Right lobe of liver (tissue), 6 donors: ENCODE measurements at regions not wholly inside any gene's neighbourhood (a gene's known extent, or its start where the extent isn't known, plus 50 kb on each side); places are given as distances from the start of the nearest gene placed in this dataset.

Experiments
- ATAC-seq, 4 donors: fragments of 200-7000 bp; cut with Tn5 transposase; one replicate each; pipeline ENCODE4 v1.9.1; 2020; ENCODE audit warnings: mild to moderate bottlenecking in 4 of 4, moderate library complexity in 4 of 4
- DNase-seq, 3 donors: peaks; one replicate each; pipeline ENCODE4 v3.0.0-alpha.2; 2020
- H3K27ac ChIP-seq, 3 donors: fragments of 200-600 bp; one replicate each; pipeline ENCODE4 v1.8.0; 2022
- H3K27me3 ChIP-seq, 2 donors: fragments of 200-600 bp; one replicate each; pipeline ENCODE4 v1.8.0; 2022
- H3K36me3 ChIP-seq, 4 donors: fragments of 200-600 bp; sonication (generic) in 1 of 4; one replicate each; pipeline versions ENCODE4 v1.5.1 to v1.8.0; 2017 to 2022; ENCODE audit warnings: control low read depth in 1 of 4
- H3K4me1 ChIP-seq, 4 donors: fragments of 200-600 bp; sonication (generic) in 1 of 4; one replicate each; pipeline versions ENCODE4 v1.5.1 to v1.8.0; 2017 to 2022; ENCODE audit warnings: control low read depth in 1 of 4
- H3K4me3 ChIP-seq, 3 donors: fragments of 200-600 bp; one replicate each; pipeline ENCODE4 v1.8.0; 2022
- H3K9me3 ChIP-seq, 4 donors: fragments of 200-600 bp; sonication (generic) in 1 of 4; one replicate each; pipeline versions ENCODE4 v1.5.1 to v1.8.0; 2017 to 2022; ENCODE audit warnings: control low read depth in 1 of 4
- POLR2A ChIP-seq: fragments of 450-650 bp; IDR thresholded peaks from one replicate; pipeline ENCODE4 v1.6.1; 2017; ENCODE audit warnings: antibody characterized with exemption, mild to moderate bottlenecking
- WGBS: methylation state at CpG from one replicate; pipeline ENCODE4 v1.1.6; 2018; ENCODE audit warnings: low coverage, low lambda C conversion rate; ENCODE audit not compliant: insufficient coverage; ENCODE audit errors: missing lambda C conversion rate; 5-methylcytosine and 5-hydroxymethylcytosine counted together
- intact Hi-C, 2 donors: fragments of 100-400 bp; cut with DNase I; formaldehyde crosslinking; loops; one replicate each; pipeline versions ENCODE4 v1.11.2 to v1.14.1; 2022
- TF ChIP-seq, protein P1 (sequence below), 4 donors: fragments of 200-600 bp in 3 of 4; fragments of 450-650 bp in 1 of 4; IDR thresholded peaks; one replicate each; pipeline versions ENCODE4 v1.5.1 to v1.8.0; 2016 to 2022; ENCODE audit warnings: antibody characterized with exemption in 4 of 4, mild to moderate bottlenecking in 2 of 4
- donor health status: DM: no; HTN: yes; CAD: no.
- donor health status: DM: no; HTN: no; CAD: no.
- donor health status: DM: no; HTN: no; CAD: no.
- donor health status: DM: no; HTN: yes; CAD: no.
- donor health status: DM: no; HTN: yes; CAD: no.

GRCh38 chr9:102796244-102796643, 198.9 kb upstream of the CYLC2 start:
- DNase-seq: no peak
- H3K27ac ChIP-seq: no peak overlapping the region
- no peaks in the 10 kb centered on the region for H3K4me1 ChIP-seq
- no peak for ATAC-seq
- H3K4me3 ChIP-seq: no peak overlapping the region
- no peaks in the 10 kb centered on the region for H3K27me3 ChIP-seq
- H3K36me3 ChIP-seq: no peaks in the 10 kb centered on the region
- intact Hi-C loops: no loop called here
- H3K9me3 ChIP-seq: no peaks in the 10 kb centered on the region
- WGBS: 52% methylated on average over 5 of the region's 5 CpGs
- no peak for TF ChIP-seq POLR2A
- TF ChIP-seq, protein P1, sequence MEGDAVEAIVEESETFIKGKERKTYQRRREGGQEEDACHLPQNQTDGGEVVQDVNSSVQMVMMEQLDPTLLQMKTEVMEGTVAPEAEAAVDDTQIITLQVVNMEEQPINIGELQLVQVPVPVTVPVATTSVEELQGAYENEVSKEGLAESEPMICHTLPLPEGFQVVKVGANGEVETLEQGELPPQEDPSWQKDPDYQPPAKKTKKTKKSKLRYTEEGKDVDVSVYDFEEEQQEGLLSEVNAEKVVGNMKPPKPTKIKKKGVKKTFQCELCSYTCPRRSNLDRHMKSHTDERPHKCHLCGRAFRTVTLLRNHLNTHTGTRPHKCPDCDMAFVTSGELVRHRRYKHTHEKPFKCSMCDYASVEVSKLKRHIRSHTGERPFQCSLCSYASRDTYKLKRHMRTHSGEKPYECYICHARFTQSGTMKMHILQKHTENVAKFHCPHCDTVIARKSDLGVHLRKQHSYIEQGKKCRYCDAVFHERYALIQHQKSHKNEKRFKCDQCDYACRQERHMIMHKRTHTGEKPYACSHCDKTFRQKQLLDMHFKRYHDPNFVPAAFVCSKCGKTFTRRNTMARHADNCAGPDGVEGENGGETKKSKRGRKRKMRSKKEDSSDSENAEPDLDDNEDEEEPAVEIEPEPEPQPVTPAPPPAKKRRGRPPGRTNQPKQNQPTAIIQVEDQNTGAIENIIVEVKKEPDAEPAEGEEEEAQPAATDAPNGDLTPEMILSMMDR (IDR thresholded peaks at IDR 0.05): no peak

DNA sequence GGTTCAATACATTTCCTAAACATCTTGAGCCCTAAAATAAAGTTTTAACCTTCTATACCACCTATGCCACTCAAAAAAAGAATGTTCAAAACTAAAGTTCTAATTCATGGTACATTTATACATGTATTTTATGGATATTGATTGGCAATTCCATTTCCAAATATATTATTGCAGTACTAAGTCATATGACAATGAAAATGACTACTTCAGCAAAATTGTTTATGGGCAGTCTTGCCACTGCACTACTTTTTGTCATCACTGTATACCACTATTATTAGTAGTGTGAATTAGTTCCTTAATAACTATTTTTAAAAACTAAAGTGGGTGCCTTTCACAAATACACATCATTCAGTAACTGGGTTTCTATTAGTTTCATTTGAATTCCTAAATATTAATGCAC, 199.6 kb upstream of the CYLC2 start:
- DNase-seq (no peak), ATAC-seq (no peak)
- Histone ChIP-seq H3K4me3 (no peak overlapping the region), H3K36me3 (no peaks in the 10 kb centered on the region), H3K27me3 (no peaks in the 10 kb centered on the region), H3K9me3 (no peaks in the 10 kb centered on the region), H3K27ac (no peak overlapping the region), H3K4me1 (no peaks in the 10 kb centered on the region)
- intact Hi-C loops: no loop called here
- TF ChIP-seq POLR2A: no peak
- TF ChIP-seq, protein P1 (IDR thresholded peaks at IDR 0.05): no peak

DNA sequence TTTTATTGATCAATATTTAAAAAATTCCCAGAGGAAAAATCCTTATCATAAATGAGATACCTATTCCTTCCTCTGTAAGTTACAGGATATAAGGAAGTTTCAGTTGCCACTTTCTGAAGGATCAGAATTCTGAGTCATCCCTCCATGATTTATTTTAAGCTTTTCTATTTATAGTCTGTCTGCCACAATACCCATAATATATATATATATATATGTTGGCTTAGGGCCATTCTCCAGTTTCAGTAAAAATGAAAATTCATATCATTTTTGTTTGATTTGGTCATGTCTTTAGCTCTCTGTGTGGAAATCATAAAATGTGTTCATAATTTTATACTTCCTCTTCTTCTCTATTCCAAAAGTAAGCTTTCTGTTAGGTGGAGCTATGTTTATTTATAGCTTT, 215.8 kb upstream of the CYLC2 start:
- Histone ChIP-seq H3K4me1 (no peaks in the 10 kb centered on the region), H3K27me3 (no peaks in the 10 kb centered on the region), H3K4me3 (no peak overlapping the region), H3K9me3 (no peaks in the 10 kb centered on the region), H3K36me3 (no peaks in the 10 kb centered on the region), H3K27ac (no peak overlapping the region)
- no peak for ATAC-seq
- intact Hi-C loops: no loop called here
- TF ChIP-seq POLR2A: no peak
- TF ChIP-seq, protein P1 (IDR thresholded peaks at IDR 0.05): no peak
- DNase-seq: no peak

DNA sequence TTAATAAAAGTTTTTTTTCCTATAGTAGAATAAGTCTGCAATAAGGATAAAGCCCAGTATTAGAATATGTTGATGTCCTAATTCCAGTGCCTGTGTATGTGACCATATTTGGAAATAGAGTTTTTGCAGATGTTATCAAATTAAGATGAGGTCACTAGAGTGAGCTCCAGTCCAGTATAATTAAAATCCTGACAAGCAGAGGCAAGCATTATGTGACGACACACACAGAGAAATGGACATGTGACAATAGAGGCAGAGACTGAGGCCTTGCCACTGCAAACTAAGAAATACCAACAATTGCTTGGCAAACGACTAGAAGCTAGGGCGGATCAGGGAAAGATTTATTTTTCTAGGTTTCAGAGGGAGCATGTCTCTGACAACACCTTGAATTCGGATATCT, 216.4 kb upstream of the CYLC2 start:
- H3K4me3 ChIP-seq: no peak overlapping the region
- H3K4me1 ChIP-seq: no peaks in the 10 kb centered on the region
- H3K27ac ChIP-seq: no peak overlapping the region
- H3K9me3 ChIP-seq: no peaks in the 10 kb centered on the region
- H3K36me3 ChIP-seq: no peaks in the 10 kb centered on the region
- no peak for ATAC-seq
- TF ChIP-seq POLR2A: no peak
- TF ChIP-seq, protein P1 (IDR thresholded peaks at IDR 0.05): no peak
- no peaks in the 10 kb centered on the region for H3K27me3 ChIP-seq
- no peak for DNase-seq
- intact Hi-C loops: no loop called here
- WGBS: 42% methylated on average over 2 of the region's 4 CpGs

GRCh38 chr9:102770704-102771103, 224.4 kb upstream of the CYLC2 start:
- 81% methylated on average over 3 of the region's 3 CpGs for WGBS
- ATAC-seq: no peak

More at GRCh38 chr9:102770704-102771103, 224.4 kb upstream of the CYLC2 start:
- intact Hi-C loops: no loop called here
- Histone ChIP-seq H3K4me3 (no peak overlapping the region), H3K9me3 (no peaks in the 10 kb centered on the region), H3K36me3 (no peaks in the 10 kb centered on the region), H3K4me1 (no peaks in the 10 kb centered on the region), H3K27ac (no peak overlapping the region), H3K27me3 (no peaks in the 10 kb centered on the region)
- TF ChIP-seq POLR2A: no peak
- TF ChIP-seq, protein P1 (IDR thresholded peaks at IDR 0.05): no peak
- no peak for DNase-seq
